T-helper 2 cell (primary cell): ENCODE measurements at regions not wholly inside any gene's neighbourhood (a gene's known extent, or its start where the extent isn't known, plus 50 kb on each side); places are given as distances from the start of the nearest gene placed in this dataset.
"Not testable (repeated sequence)": the region's sequence is repeated elsewhere in the genome, so short reads cannot be mapped to it uniquely, and the experiment has no call there.

Source experiments
- DNase-seq, 5 experiments: peaks; one replicate each; pipeline versions ENCODE4 v3.0.0 to v3.0.0-alpha.2; 2012 to 2022

GRCh38 chr2:160584972-160585494, 91.4 kb upstream of the RBMS1 start:
- no peak for DNase-seq

GRCh38 chr2:160590664-160591063, 97.1 kb upstream of the RBMS1 start:
- DNase-seq, result no peak

- no peak for DNase-seq
Measured at GRCh38 chr2:160592401-160592800, 98.8 kb upstream of the RBMS1 start.

- no peak for DNase-seq
Measured at GRCh38 chr2:160592993-160593392, 99.4 kb upstream of the RBMS1 start.

- no peak for DNase-seq
Measured at GRCh38 chr2:160596441-160596840, 102.8 kb upstream of the RBMS1 start.

GRCh38 chr2:160600437-160600836, 106.8 kb upstream of the RBMS1 start:
- DNase-seq, result not testable (repeated sequence)

- DNase-seq, result no peak
Measured at GRCh38 chr2:160602073-160602472, 108.5 kb upstream of the RBMS1 start.

GRCh38 chr2:160603771-160604510, 110.3 kb upstream of the RBMS1 start:
- no peak for DNase-seq

- DNase-seq, result no peak
Measured at GRCh38 chr2:160606341-160606740, 112.7 kb upstream of the RBMS1 start.

GRCh38 chr2:160608599-160608998, 115.0 kb upstream of the RBMS1 start:
- no peak for DNase-seq

- DNase-seq, result no peak
Measured at GRCh38 chr2:160609346-160609745, 115.7 kb upstream of the RBMS1 start.

GRCh38 chr2:160610041-160610440, 116.4 kb upstream of the RBMS1 start:
- no peak for DNase-seq

- DNase-seq, result no peak
Measured at GRCh38 chr2:160612266-160612856, 118.8 kb upstream of the RBMS1 start.

- DNase-seq, result no peak
Measured at GRCh38 chr2:160613466-160614153, 120.0 kb upstream of the RBMS1 start.

GRCh38 chr2:160614391-160614790, 120.8 kb upstream of the RBMS1 start:
- DNase-seq, result no peak

- no peak for DNase-seq
Measured at GRCh38 chr2:160615706-160616105, 122.1 kb upstream of the RBMS1 start.

GRCh38 chr2:160616149-160616548, 122.5 kb upstream of the RBMS1 start:
- DNase-seq, result no peak

GRCh38 chr2:160621748-160622147, 128.1 kb upstream of the RBMS1 start:
- DNase-seq, result no peak

- not testable (repeated sequence) for DNase-seq
Measured at GRCh38 chr2:160628020-160628637, 134.5 kb upstream of the RBMS1 start.

- peak in 1 of 5 experiments; percentile 21 for DNase-seq
Measured at GRCh38 chr2:160628811-160629210, 135.2 kb upstream of the RBMS1 start.

GRCh38 chr2:160630801-160631590, 137.4 kb upstream of the RBMS1 start:
- DNase-seq, result peak in 1 of 5 experiments; percentile 54
